D721Med (cell line): ENCODE measurements at regions not wholly inside any gene's neighbourhood (a gene's known extent, or its start where the extent isn't known, plus 50 kb on each side); places are given as distances from the start of the nearest gene placed in this dataset.

Experiments
- DNase-seq: peaks from one replicate; pipeline ENCODE4 v3.0.0; 2011; ENCODE audit warnings: low spot score; ENCODE audit not compliant: insufficient read length
- FAIRE-seq: peaks from 2 replicates; lab custom pipeline; 2011; peaks lifted over from hg19 to GRCh38; lab: Jason Lieb, UNC
- CTCF ChIP-seq: IDR thresholded peaks from 2 replicates; pipeline ENCODE4 v1.5.1; 2012; ENCODE audit warnings: mild to moderate bottlenecking, control low read depth; ENCODE audit not compliant: insufficient read depth; ENCODE audit errors: missing control alignments

- no peak for TF ChIP-seq CTCF
- no peak for FAIRE-seq
These were observed 400.6 kb downstream of the GADD45G start for GRCh38 chr9:90005388-90005787.

DNA sequence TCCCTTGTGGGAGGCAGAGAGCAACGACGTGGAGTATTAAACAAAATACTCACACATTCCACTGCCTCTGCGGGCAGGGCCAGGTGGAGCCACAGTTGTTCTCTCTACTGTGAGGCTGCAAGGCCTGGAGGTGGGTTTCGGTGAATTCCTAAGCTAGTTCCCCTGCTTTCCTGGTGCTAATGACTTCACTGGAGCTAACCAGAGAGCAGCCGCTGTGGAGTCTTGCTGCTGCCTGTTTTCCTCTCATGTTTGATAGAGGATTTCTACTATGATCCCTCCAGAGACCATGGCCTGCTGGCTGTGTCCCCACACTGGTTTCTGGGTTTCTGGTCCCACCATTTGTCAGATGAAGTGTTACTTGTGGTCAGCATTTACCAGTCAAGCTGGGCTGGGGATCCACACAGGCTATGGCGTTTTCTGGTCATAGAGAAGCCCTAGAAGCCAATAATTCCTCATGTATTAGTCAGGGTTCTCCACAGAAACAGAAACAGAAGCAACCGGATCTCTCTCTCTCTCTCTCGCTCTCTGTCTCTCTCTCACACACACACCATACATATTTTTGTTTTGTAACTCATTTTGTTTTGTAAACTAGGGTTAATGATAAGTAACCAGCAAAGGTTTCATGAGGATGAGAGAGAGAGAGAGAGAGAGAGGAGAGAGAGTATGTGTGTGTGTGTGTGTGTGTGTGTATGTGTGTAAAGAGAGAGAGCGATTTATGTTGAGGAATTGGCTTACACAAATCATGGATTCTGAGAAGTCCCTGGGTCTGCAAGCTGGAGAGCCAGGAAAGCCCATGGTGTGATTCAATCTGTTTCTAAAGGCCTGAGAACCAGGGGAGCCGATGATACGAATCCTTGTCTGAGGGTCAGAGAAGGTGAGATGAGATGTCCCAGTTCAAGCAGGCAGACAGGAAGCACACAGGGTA, 403.0 kb downstream of the GADD45G start:
- TF ChIP-seq CTCF: no peak
- DNase-seq (no peak), FAIRE-seq (no peak)

More at GRCh38 chr9:90005388-90005787, 400.6 kb downstream of the GADD45G start:
- no peak for DNase-seq

- FAIRE-seq: no peak
- TF ChIP-seq CTCF: no peak
- DNase-seq: no peak
These were observed 404.6 kb downstream of the GADD45G start for GRCh38 chr9:90009447-90009846.

DNA sequence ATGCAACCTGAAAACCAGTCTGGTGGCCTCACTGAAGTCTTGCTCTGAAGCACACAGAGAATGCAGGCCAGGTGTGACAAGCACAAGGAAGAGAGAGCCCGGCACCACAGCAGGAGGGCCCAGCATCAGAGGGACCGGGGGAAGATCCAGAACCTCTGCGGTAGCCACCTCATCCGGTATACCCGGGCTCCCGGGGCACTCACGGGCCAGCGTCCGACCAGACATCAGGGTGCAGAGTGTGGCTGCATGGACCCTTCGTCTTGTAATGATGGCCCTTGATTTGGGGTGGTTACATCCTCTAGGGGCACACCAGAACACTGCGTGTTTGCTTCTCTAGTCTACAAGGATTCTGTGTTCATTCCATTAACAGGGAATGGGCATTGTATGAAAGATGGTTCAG, 406.0 kb downstream of the GADD45G start:
- DNase-seq (no peak), FAIRE-seq (no peak)
- no peak for TF ChIP-seq CTCF

DNA sequence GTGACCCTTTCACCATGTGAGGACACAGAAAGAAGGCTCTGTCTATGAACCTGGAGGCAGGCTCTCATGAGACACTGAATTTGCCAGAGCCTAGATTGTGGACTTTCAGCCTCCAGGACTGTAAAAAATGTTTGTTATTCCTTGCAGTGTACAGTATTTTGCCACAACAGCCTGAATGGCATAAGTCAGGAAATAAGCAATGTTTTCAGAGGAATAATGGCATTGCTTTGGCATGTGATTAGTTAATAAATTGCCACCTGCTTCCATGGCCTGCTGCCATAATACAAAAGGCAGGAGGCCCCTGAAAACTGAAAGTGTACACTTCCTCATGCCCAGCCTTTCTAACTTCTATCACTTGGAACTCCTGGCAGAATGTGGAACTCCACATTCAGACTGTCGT, 408.1 kb downstream of the GADD45G start:
- DNase-seq (no peak), FAIRE-seq (no peak)
- no peak for TF ChIP-seq CTCF

GRCh38 chr9:90013778-90014177, 409.0 kb downstream of the GADD45G start:
- DNase-seq (no peak), FAIRE-seq (no peak)
- no peak for TF ChIP-seq CTCF

GRCh38 chr9:90014421-90014820, 409.6 kb downstream of the GADD45G start:
- DNase-seq: no peak
- FAIRE-seq: no peak
- TF ChIP-seq CTCF: no peak
